ENCODE measurements at regions not wholly inside any gene's neighbourhood (a gene's known extent, or its start where the extent isn't known, plus 50 kb on each side); places are given as distances from the start of the nearest gene placed in this dataset.

DNA sequence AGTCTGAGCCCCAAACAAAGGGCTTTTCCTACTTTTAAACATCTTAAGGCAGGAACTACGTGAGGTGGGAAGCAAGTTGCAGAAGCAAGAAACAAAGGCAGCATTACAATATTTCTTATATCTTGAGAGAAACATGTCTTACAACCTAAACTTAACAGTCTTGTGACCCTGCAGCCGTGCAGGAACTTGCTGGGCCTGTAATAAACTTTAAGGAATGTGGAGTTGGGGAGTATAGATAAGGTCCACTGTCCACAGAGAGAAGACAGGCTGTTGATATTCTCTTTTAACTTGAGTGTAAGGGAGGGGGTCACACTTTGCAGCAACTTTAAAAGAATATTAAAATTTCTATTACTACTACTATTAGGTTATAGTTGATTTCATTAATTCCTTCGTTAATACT lies 214.6 kb upstream of the HTR2A start:
- ChIA-PET POLR2A (no interaction called here), CTCF (interaction anchor here (0.6 kb wide), 1 partner anchor 9 kb away, joined by 3 read pairs; no protein-coding TSS in a partner anchor)
- Histone ChIP-seq H3K9me3 (ENCODE audit: control insufficient read depth, insufficient read depth, low read depth, low read length) (no peaks in the 10 kb centered on the region), H3K4me3 (ENCODE audit: low read depth, low read length) (no peak overlapping the region), H3K36me3 (ENCODE audit: control insufficient read depth in 2 of 2, insufficient read depth in 1 of 2, low read length in 2 of 2) (no peaks in the 10 kb centered on the region), H3K27ac (ENCODE audit: extremely low read depth, low read depth, low read length) (no peak overlapping the region), H3K4me1 (ENCODE audit: control insufficient read depth, insufficient read depth, low read length) (no peaks in the 10 kb centered on the region)
- TF ChIP-seq, protein P1, sequence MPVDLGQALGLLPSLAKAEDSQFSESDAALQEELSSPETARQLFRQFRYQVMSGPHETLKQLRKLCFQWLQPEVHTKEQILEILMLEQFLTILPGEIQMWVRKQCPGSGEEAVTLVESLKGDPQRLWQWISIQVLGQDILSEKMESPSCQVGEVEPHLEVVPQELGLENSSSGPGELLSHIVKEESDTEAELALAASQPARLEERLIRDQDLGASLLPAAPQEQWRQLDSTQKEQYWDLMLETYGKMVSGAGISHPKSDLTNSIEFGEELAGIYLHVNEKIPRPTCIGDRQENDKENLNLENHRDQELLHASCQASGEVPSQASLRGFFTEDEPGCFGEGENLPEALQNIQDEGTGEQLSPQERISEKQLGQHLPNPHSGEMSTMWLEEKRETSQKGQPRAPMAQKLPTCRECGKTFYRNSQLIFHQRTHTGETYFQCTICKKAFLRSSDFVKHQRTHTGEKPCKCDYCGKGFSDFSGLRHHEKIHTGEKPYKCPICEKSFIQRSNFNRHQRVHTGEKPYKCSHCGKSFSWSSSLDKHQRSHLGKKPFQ (tag by site-specific recombination; IDR thresholded peaks at IDR 0.05), result no peak
- TF ChIP-seq ZNF501 (tag by site-specific recombination; IDR thresholded peaks at IDR 0.05) (no peak), ZSCAN23 (tag by site-specific recombination; IDR thresholded peaks at IDR 0.05) (no peak), ZNF2 (tag by site-specific recombination; IDR thresholded peaks at IDR 0.05) (no peak), PRDM1 (tag by site-specific recombination; IDR thresholded peaks at IDR 0.05) (no peak), ZNF391 (tag by site-specific recombination; IDR thresholded peaks at IDR 0.05; ENCODE audit: borderline replicate concordance, low read depth) (no peak)
- TF ChIP-seq, protein P2, sequence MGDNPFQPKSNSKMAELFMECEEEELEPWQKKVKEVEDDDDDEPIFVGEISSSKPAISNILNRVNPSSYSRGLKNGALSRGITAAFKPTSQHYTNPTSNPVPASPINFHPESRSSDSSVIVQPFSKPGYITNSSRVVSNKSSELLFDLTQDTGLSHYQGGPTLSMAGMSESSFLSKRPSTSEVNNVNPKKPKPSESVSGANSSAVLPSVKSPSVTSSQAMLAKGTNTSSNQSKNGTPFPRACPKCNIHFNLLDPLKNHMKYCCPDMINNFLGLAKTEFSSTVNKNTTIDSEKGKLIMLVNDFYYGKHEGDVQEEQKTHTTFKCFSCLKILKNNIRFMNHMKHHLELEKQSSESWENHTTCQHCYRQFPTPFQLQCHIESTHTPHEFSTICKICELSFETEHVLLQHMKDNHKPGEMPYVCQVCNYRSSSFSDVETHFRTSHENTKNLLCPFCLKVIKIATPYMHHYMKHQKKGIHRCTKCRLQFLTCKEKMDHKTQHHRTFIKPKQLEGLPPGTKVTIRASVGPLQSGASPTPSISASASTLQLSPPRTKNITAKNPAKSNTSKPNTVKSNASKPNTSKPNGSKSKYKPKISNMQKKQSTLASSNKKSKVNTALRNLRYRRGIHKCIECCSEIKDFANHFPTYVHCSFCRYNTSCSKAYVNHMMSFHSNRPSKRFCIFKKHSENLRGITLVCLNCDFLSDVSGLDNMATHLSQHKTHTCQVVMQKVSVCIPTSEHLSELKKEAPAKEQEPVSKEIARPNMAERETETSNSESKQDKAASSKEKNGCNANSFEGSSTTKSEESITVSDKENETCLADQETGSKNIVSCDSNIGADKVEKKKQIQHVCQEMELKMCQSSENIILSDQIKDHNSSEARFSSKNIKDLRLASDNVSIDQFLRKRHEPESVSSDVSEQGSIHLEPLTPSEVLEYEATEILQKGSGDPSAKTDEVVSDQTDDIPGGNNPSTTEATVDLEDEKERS (tag by site-specific recombination; IDR thresholded peaks at IDR 0.05), result no peak

DNA sequence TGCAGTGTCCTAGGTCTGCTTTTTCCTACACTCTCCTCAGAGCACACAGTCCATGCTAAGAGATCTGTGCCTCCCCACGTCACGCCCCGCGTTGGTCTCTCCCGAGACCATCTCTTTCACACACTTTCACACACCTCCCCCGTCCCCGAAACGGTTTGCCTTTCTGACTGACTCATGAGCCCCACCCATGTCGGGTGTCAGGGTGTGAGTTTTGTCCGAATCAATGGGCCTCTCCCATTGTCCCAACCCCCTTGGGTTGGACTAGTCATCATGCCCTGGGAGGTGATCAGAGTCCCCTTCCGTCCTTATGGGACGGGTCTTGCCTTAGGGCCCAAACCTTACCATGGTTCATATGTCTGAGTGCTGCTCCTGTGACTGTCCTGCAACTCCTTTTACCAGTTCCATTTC lies 214.0 kb upstream of the HTR2A start:
- Histone ChIP-seq H3K27ac (ENCODE audit: extremely low read depth, low read depth, low read length) (no peak overlapping the region), H3K36me3 (ENCODE audit: control insufficient read depth in 2 of 2, insufficient read depth in 1 of 2, low read length in 2 of 2) (no peaks in the 10 kb centered on the region), H3K4me1 (ENCODE audit: control insufficient read depth, insufficient read depth, low read length) (no peaks in the 10 kb centered on the region), H3K4me3 (ENCODE audit: low read depth, low read length) (no peak overlapping the region), H3K9me3 (ENCODE audit: control insufficient read depth, insufficient read depth, low read depth, low read length) (no peaks in the 10 kb centered on the region)
- POLR2A ChIA-PET, result no interaction called here
- CTCF ChIA-PET, result no interaction called here
- TF ChIP-seq ZNF791 (tag by site-specific recombination; IDR thresholded peaks at IDR 0.05) (no peak), ZFP37 (tag by site-specific recombination; IDR thresholded peaks at IDR 0.05) (no peak), ZNF426 (tag by site-specific recombination; IDR thresholded peaks at IDR 0.05) (no peak), ZNF404 (tag by site-specific recombination; IDR thresholded peaks at IDR 0.05) (no peak), ZNF335 (tag by site-specific recombination; conservative IDR thresholded peaks at IDR 0.05) (no peak), ZNF2 (tag by site-specific recombination; IDR thresholded peaks at IDR 0.05) (no peak), ZNF707 (tag by site-specific recombination; IDR thresholded peaks at IDR 0.05) (no peak), ZNF596 (tag by site-specific recombination; IDR thresholded peaks at IDR 0.05) (no peak), ZBTB49 (tag by site-specific recombination; IDR thresholded peaks at IDR 0.05; ENCODE audit: low read depth) (no peak), PBX3 (CRISPR knock-in tag; IDR thresholded peaks at IDR 0.05) (no peak), GLIS1 (tag by site-specific recombination; IDR thresholded peaks at IDR 0.05) (no peak)
- TF ChIP-seq, protein P3, sequence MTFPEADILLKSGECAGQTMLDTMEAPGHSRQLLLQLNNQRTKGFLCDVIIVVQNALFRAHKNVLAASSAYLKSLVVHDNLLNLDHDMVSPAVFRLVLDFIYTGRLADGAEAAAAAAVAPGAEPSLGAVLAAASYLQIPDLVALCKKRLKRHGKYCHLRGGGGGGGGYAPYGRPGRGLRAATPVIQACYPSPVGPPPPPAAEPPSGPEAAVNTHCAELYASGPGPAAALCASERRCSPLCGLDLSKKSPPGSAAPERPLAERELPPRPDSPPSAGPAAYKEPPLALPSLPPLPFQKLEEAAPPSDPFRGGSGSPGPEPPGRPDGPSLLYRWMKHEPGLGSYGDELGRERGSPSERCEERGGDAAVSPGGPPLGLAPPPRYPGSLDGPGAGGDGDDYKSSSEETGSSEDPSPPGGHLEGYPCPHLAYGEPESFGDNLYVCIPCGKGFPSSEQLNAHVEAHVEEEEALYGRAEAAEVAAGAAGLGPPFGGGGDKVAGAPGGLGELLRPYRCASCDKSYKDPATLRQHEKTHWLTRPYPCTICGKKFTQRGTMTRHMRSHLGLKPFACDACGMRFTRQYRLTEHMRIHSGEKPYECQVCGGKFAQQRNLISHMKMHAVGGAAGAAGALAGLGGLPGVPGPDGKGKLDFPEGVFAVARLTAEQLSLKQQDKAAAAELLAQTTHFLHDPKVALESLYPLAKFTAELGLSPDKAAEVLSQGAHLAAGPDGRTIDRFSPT (tag by site-specific recombination; IDR thresholded peaks at IDR 0.05), result no peak
